ENCODE measurements at regions not wholly inside any gene's neighbourhood (a gene's known extent, or its start where the extent isn't known, plus 50 kb on each side); places are given as distances from the start of the nearest gene placed in this dataset.

- Histone ChIP-seq H3K36me3 (ENCODE audit: insufficient read depth, low read length) (no peaks in the 10 kb centered on the region), H4K20me1 (ENCODE audit: insufficient read depth) (no peaks in the 10 kb centered on the region), H2AFZ (ENCODE audit: low read depth, low read length) (no peak overlapping the region), H3K27me3 (ENCODE audit: insufficient read depth, low read depth, low read length) (no peaks in the 10 kb centered on the region), H3K9ac (ENCODE audit: low read length) (no peak overlapping the region), H3K4me2 (ENCODE audit: low read length) (no peak overlapping the region), H3F3A (ENCODE audit: insufficient read depth, low read length, poor library complexity, severe bottlenecking) (no peaks in the 10 kb centered on the region), H3K79me2 (replicated peaks; ENCODE audit: insufficient read depth, low read length) (no peaks in the 10 kb centered on the region), H3K9me3 (ENCODE audit: low read length) (no peaks in the 10 kb centered on the region), H3K27ac (ENCODE audit: low read length) (no peak overlapping the region), H3K4me3 (ENCODE audit: low read length) (no peak overlapping the region), H3K9me2 (ENCODE audit: insufficient read depth, low read length) (no peaks in the 10 kb centered on the region)
- no peak for TF ChIP-seq SMC3 (conservative IDR thresholded peaks at IDR 0.05; ENCODE audit: poor library complexity)
Measured at GRCh38 chr19:30870876-30871275, 478.4 kb downstream of the TSHZ3 start.

GRCh38 chr19:30865511-30865910, 483.7 kb downstream of the TSHZ3 start:
- H3K9me3 ChIP-seq (ENCODE audit: low read length), result no peaks in the 10 kb centered on the region
- no peak overlapping the region for H2AFZ ChIP-seq (ENCODE audit: low read depth, low read length)
- no peak overlapping the region for H3K27ac ChIP-seq (ENCODE audit: low read length)
- H3K4me3 ChIP-seq (ENCODE audit: low read length), result no peak overlapping the region
- no peaks in the 10 kb centered on the region for H4K20me1 ChIP-seq (ENCODE audit: insufficient read depth)
- no peaks in the 10 kb centered on the region for H3K36me3 ChIP-seq (ENCODE audit: insufficient read depth, low read length)
- H3K4me2 ChIP-seq (ENCODE audit: low read length), result no peak overlapping the region
- H3K79me2 ChIP-seq (replicated peaks; ENCODE audit: insufficient read depth, low read length), result no peaks in the 10 kb centered on the region
- no peak for TF ChIP-seq EP300 (conservative IDR thresholded peaks at IDR 0.05; ENCODE audit: poor library complexity, severe bottlenecking)
- no peak for TF ChIP-seq SMC3 (conservative IDR thresholded peaks at IDR 0.05; ENCODE audit: poor library complexity)
- no peak for TF ChIP-seq EZH2 (IDR thresholded peaks at IDR 0.05; ENCODE audit: borderline replicate concordance, insufficient read depth, low read length, poor library complexity, severe bottlenecking)
- no peak for TF ChIP-seq CTCF (IDR thresholded peaks at IDR 0.05; ENCODE audit: poor library complexity, severe bottlenecking)
- H3K9ac ChIP-seq (ENCODE audit: low read length), result no peak overlapping the region
- no peaks in the 10 kb centered on the region for H3K27me3 ChIP-seq (ENCODE audit: insufficient read depth, low read depth, low read length)
- no peaks in the 10 kb centered on the region for H3K9me2 ChIP-seq (ENCODE audit: insufficient read depth, low read length)
- no peaks in the 10 kb centered on the region for H3F3A ChIP-seq (ENCODE audit: insufficient read depth, low read length, poor library complexity, severe bottlenecking)

- Histone ChIP-seq H3K27ac (ENCODE audit: low read length) (no peak overlapping the region), H3K36me3 (ENCODE audit: insufficient read depth, low read length) (no peaks in the 10 kb centered on the region), H3K9ac (ENCODE audit: low read length) (no peak overlapping the region), H3F3A (ENCODE audit: insufficient read depth, low read length, poor library complexity, severe bottlenecking) (no peaks in the 10 kb centered on the region), H3K79me2 (replicated peaks; ENCODE audit: insufficient read depth, low read length) (no peaks in the 10 kb centered on the region), H4K20me1 (ENCODE audit: insufficient read depth) (no peaks in the 10 kb centered on the region), H3K4me2 (ENCODE audit: low read length) (no peak overlapping the region), H3K27me3 (ENCODE audit: insufficient read depth, low read depth, low read length) (no peaks in the 10 kb centered on the region), H3K9me2 (ENCODE audit: insufficient read depth, low read length) (no peaks in the 10 kb centered on the region), H3K9me3 (ENCODE audit: low read length) (no peaks in the 10 kb centered on the region), H2AFZ (ENCODE audit: low read depth, low read length) (no peak overlapping the region), H3K4me3 (ENCODE audit: low read length) (no peak overlapping the region)
- TF ChIP-seq SMC3 (conservative IDR thresholded peaks at IDR 0.05; ENCODE audit: poor library complexity) (no peak), POLR2AphosphoS5 (IDR thresholded peaks at IDR 0.05) (no peak), TAF1 (IDR thresholded peaks at IDR 0.05; ENCODE audit: low read depth) (no peak), MXI1 (conservative IDR thresholded peaks at IDR 0.05; ENCODE audit: poor library complexity, severe bottlenecking) (no peak), EZH2 (IDR thresholded peaks at IDR 0.05; ENCODE audit: borderline replicate concordance, insufficient read depth, low read length, poor library complexity, severe bottlenecking) (no peak)
Measured at GRCh38 chr19:30864391-30865215, 484.6 kb downstream of the TSHZ3 start.

Measured in neural cell (in vitro differentiated cells).